ENCODE measurements at regions not wholly inside any gene's neighbourhood (a gene's known extent, or its start where the extent isn't known, plus 50 kb on each side); places are given as distances from the start of the nearest gene placed in this dataset.
"Not testable (repeated sequence)": the region's sequence is repeated elsewhere in the genome, so short reads cannot be mapped to it uniquely, and the experiment has no call there.

- ChIA-PET CTCF (no interaction called here), POLR2A (no interaction called here)
- no peak for DNase-seq (ENCODE audit: low spot score)
- ATAC-seq, result no peak
- peaks cover 13% of the 10 kb centered on the region for H3K36me3 Mint-ChIP-seq
- H3K4me1 Mint-ChIP-seq, result peaks cover 12% of the 10 kb centered on the region
- H3K27ac Mint-ChIP-seq, result no peak overlapping the region
- H3K27me3 Mint-ChIP-seq (ENCODE audit: low read depth), result peaks cover 2% of the 10 kb centered on the region; the same call in 1 of the 2 replicates
- no peak overlapping the region for H3K4me3 Mint-ChIP-seq
- TF ChIP-seq CREB1 (CRISPR knock-in tag; IDR thresholded peaks at IDR 0.05), result no peak
- no peak for TF ChIP-seq AFF4 (CRISPR knock-in tag; IDR thresholded peaks at IDR 0.05; ENCODE audit: borderline replicate concordance)
- TF ChIP-seq FOXK1 (CRISPR knock-in tag; IDR thresholded peaks at IDR 0.05), result no peak
- no peak for TF ChIP-seq ZNF317 (CRISPR knock-in tag; IDR thresholded peaks at IDR 0.05; ENCODE audit: borderline replicate concordance, low read depth)
- no peak for TF ChIP-seq FOXP4 (CRISPR knock-in tag; IDR thresholded peaks at IDR 0.05)
- TF ChIP-seq MXD4 (CRISPR knock-in tag; IDR thresholded peaks at IDR 0.05; ENCODE audit: borderline replicate concordance), result no peak
- TF ChIP-seq ATF6 (CRISPR knock-in tag; IDR thresholded peaks at IDR 0.05), result no peak
- H3K9me3 Mint-ChIP-seq, result peaks cover 21% of the 10 kb centered on the region
Observed at GRCh38 chr2:160756481-160756880, 262.9 kb upstream of the RBMS1 start.

- peaks cover 50% of the 10 kb centered on the region for H3K9me3 Mint-ChIP-seq
- POLR2A ChIA-PET; H3K4me1 Mint-ChIP-seq; H3K4me3 Mint-ChIP-seq; CTCF ChIA-PET; H3K27me3 Mint-ChIP-seq (ENCODE audit: low read depth); H3K27ac Mint-ChIP-seq; ATAC-seq; DNase-seq (ENCODE audit: low spot score): not testable (repeated sequence)
- peaks cover 42% of the 10 kb centered on the region for H3K36me3 Mint-ChIP-seq
Observed at GRCh38 chr2:160762493-160763128, 269.0 kb upstream of the RBMS1 start.

- H3K9me3 Mint-ChIP-seq, result peaks cover 34% of the 10 kb centered on the region
- ATAC-seq, result no peak
- ChIA-PET POLR2A (no interaction called here), CTCF (no interaction called here)
- H3K4me1 Mint-ChIP-seq, result no peaks in the 10 kb centered on the region
- H3K36me3 Mint-ChIP-seq, result peaks cover 6% of the 10 kb centered on the region
- H3K4me3 Mint-ChIP-seq, result no peak overlapping the region
- no peaks in the 10 kb centered on the region for H3K27me3 Mint-ChIP-seq (ENCODE audit: low read depth)
- DNase-seq (ENCODE audit: low spot score), result no peak
- TF ChIP-seq FOXP1 (CRISPR knock-in tag; IDR thresholded peaks at IDR 0.05; ENCODE audit: borderline replicate concordance), result no peak
- TF ChIP-seq HMGA2 (CRISPR knock-in tag; IDR thresholded peaks at IDR 0.05), result no peak
- no peak for TF ChIP-seq KAT7 (CRISPR knock-in tag; IDR thresholded peaks at IDR 0.05; ENCODE audit: borderline replicate concordance)
- TF ChIP-seq TCF7 (CRISPR knock-in tag; IDR thresholded peaks at IDR 0.05; ENCODE audit: low read depth), result no peak
- no peak for TF ChIP-seq MXD4 (CRISPR knock-in tag; IDR thresholded peaks at IDR 0.05; ENCODE audit: borderline replicate concordance)
- no peak for TF ChIP-seq PRRX2 (CRISPR knock-in tag; IDR thresholded peaks at IDR 0.05)
- no peak for TF ChIP-seq AFF4 (CRISPR knock-in tag; IDR thresholded peaks at IDR 0.05; ENCODE audit: borderline replicate concordance)
- no peak for TF ChIP-seq ATF2 (CRISPR knock-in tag; IDR thresholded peaks at IDR 0.05; ENCODE audit: borderline replicate concordance, low read depth)
- TF ChIP-seq SMAD3 (CRISPR knock-in tag; IDR thresholded peaks at IDR 0.05; ENCODE audit: borderline replicate concordance), result no peak
- TF ChIP-seq SP1 (CRISPR knock-in tag; conservative IDR thresholded peaks at IDR 0.05), result no peak
- no peak for TF ChIP-seq NFE2L1 (CRISPR knock-in tag; IDR thresholded peaks at IDR 0.05)
- TF ChIP-seq ZBTB21 (CRISPR knock-in tag; IDR thresholded peaks at IDR 0.05; ENCODE audit: borderline replicate concordance), result no peak
- no peak for TF ChIP-seq ZNF416 (CRISPR knock-in tag; IDR thresholded peaks at IDR 0.05)
- no peak for TF ChIP-seq NFYB (CRISPR knock-in tag; conservative IDR thresholded peaks at IDR 0.05; ENCODE audit: low read depth)
- no peak overlapping the region for H3K27ac Mint-ChIP-seq
Observed at GRCh38 chr2:160783474-160783873, 289.9 kb upstream of the RBMS1 start.
